ENCODE measurements at regions not wholly inside any gene's neighbourhood (a gene's known extent, or its start where the extent isn't known, plus 50 kb on each side); places are given as distances from the start of the nearest gene placed in this dataset.

GRCh38 chr7:124250297-124251034, 217.6 kb upstream of the TMEM229A start:
- CTCF ChIA-PET: interaction anchor here (0.6 to 1.8 kb wide), 2 partner anchors 19 to 26 kb away, joined by 4 to 6 read pairs; no protein-coding TSS in a partner anchor
- no peak overlapping the region for H3K4me2 ChIP-seq

GRCh38 chr7:124247691-124248090, 214.8 kb upstream of the TMEM229A start:
- Histone ChIP-seq H3K27me3 (ENCODE audit: insufficient read depth) (no peaks in the 10 kb centered on the region), H4K20me1 (ENCODE audit: insufficient read depth) (no peaks in the 10 kb centered on the region), H3K79me2 (ENCODE audit: insufficient read depth) (no peaks in the 10 kb centered on the region), H3K4me2 (no peak overlapping the region), H3K9ac (no peak overlapping the region), H3K4me1 (ENCODE audit: control insufficient read depth in 1 of 2, insufficient read depth in 2 of 2, low read depth in 1 of 2, low read length in 1 of 2) (no peaks in the 10 kb centered on the region; a peak in 1 of 4 replicates), H3K27ac (ENCODE audit: low read depth in 2 of 2, low read length in 1 of 2) (no peak overlapping the region), H2AFZ (ENCODE audit: low read depth) (no peak overlapping the region), H3K9me2 (no peaks in the 10 kb centered on the region), H3K4me3 (ENCODE audit: low read depth in 2 of 2, low read length in 1 of 2) (no peak overlapping the region), H3K36me3 (replicated peaks in 1 of 2; ENCODE audit: control insufficient read depth in 1 of 2, insufficient read depth in 2 of 2, low read length in 1 of 2) (no peaks in the 10 kb centered on the region), H3K9me3 (no peaks in the 10 kb centered on the region), H3F3A (replicated peaks; ENCODE audit: insufficient read depth) (no peaks in the 10 kb centered on the region)
- POLR2A ChIA-PET: no interaction called here
- WGBS (ENCODE audit: low lambda C conversion rate): 39% methylated on average over 2 of the region's 2 CpGs
- CTCF ChIA-PET: interaction anchor here (1.2 to 1.4 kb wide), 2 partner anchors 27 to 147 kb away, joined by 3 read pairs; no protein-coding TSS in a partner anchor
- TF ChIP-seq GABPA (IDR thresholded peaks at IDR 0.05; ENCODE audit: low read depth) (no peak), EZH2phosphoT487 (IDR thresholded peaks at IDR 0.05; ENCODE audit: borderline replicate concordance, low read depth) (no peak), YY1 (IDR thresholded peaks at IDR 0.05; ENCODE audit: low read depth) (no peak), RXRA (IDR thresholded peaks at IDR 0.05; ENCODE audit: borderline replicate concordance, low read depth) (no peak), FOSL2 (IDR thresholded peaks at IDR 0.05; ENCODE audit: borderline replicate concordance, low read depth) (no peak), SIN3A (IDR thresholded peaks at IDR 0.05; ENCODE audit: borderline replicate concordance, low read depth, low read length) (no peak), SMC3 (IDR thresholded peaks at IDR 0.05; ENCODE audit: low read depth, low read length) (no peak), USF2 (IDR thresholded peaks at IDR 0.05; ENCODE audit: borderline replicate concordance, low read depth, low read length) (no peak), TCF12 (IDR thresholded peaks at IDR 0.05) (no peak), ZBTB33 (IDR thresholded peaks at IDR 0.05; ENCODE audit: borderline replicate concordance, low read depth) (no peak), ELF1 (IDR thresholded peaks at IDR 0.05) (no peak)
- no peak for DNase-seq

More at GRCh38 chr7:124250297-124251034, 217.6 kb upstream of the TMEM229A start:
- H3K79me2 ChIP-seq (ENCODE audit: insufficient read depth): no peaks in the 10 kb centered on the region
- H3K4me3 ChIP-seq (ENCODE audit: low read depth in 2 of 2, low read length in 1 of 2): no peak overlapping the region; a peak in 1 of 4 replicates
- no peaks in the 10 kb centered on the region for H3F3A ChIP-seq (replicated peaks; ENCODE audit: insufficient read depth)
- peaks cover 0 to 4% of the 10 kb centered on the region in 2 experiments; a peak in 2 of 4 replicates for H3K4me1 ChIP-seq (ENCODE audit: control insufficient read depth in 1 of 2, insufficient read depth in 2 of 2, low read depth in 1 of 2, low read length in 1 of 2)
- POLR2A ChIA-PET: no interaction called here
- DNase-seq: no peak
- H3K9me2 ChIP-seq: no peaks in the 10 kb centered on the region
- no peaks in the 10 kb centered on the region for H4K20me1 ChIP-seq (ENCODE audit: insufficient read depth)
- 67% methylated on average over 5 of the region's 5 CpGs for WGBS (ENCODE audit: low lambda C conversion rate)
- no peak overlapping the region for H3K27ac ChIP-seq (ENCODE audit: low read depth in 2 of 2, low read length in 1 of 2)
- no peaks in the 10 kb centered on the region for H3K9me3 ChIP-seq
- no peaks in the 10 kb centered on the region for H3K36me3 ChIP-seq (replicated peaks in 1 of 2; ENCODE audit: control insufficient read depth in 1 of 2, insufficient read depth in 2 of 2, low read length in 1 of 2)
- H2AFZ ChIP-seq (ENCODE audit: low read depth): no peak overlapping the region
- no peaks in the 10 kb centered on the region for H3K27me3 ChIP-seq (ENCODE audit: insufficient read depth)
- no peak overlapping the region for H3K9ac ChIP-seq
- TF ChIP-seq RFX5 (IDR thresholded peaks at IDR 0.05; ENCODE audit: low read length): no peak

Measured in SK-N-SH (cell line).